Neural progenitor cell (in vitro differentiated cells): ENCODE measurements at regions not wholly inside any gene's neighbourhood (a gene's known extent, or its start where the extent isn't known, plus 50 kb on each side); places are given as distances from the start of the nearest gene placed in this dataset.
A peak's percentile ranks its signal among the peaks of the same experiment; 100 is the strongest.

Experiments
- DNase-seq: peaks from one replicate; pipeline ENCODE4 v3.0.0-alpha.2; 2016; ENCODE audit warnings: low spot score
- H2AFZ ChIP-seq: fragments of 200-600 bp; sonication (generic); replicated peaks from 2 replicates; pipeline ENCODE4 v1.6.1; 2016; ENCODE audit warnings: antibody characterized with exemption
- H3F3A ChIP-seq: fragments of 200-600 bp; sonication (generic); 2 replicates; pipeline ENCODE4 v1.6.1; 2016; ENCODE audit warnings: antibody characterized with exemption, low read depth
- H3K27ac ChIP-seq: fragments of 200-600 bp; sonication (generic); 2 replicates; pipeline ENCODE4 v1.5.1; 2016; ENCODE audit warnings: mild to moderate bottlenecking
- H3K27me3 ChIP-seq: fragments of 200-600 bp; sonication (generic); 2 replicates; pipeline ENCODE4 v1.6.1; 2016; ENCODE audit warnings: mild to moderate bottlenecking, moderate library complexity
- H3K36me3 ChIP-seq: fragments of 200-600 bp; sonication (generic); 2 replicates; pipeline ENCODE4 v1.5.1; 2016
- H3K4me1 ChIP-seq: fragments of 200-600 bp; sonication (generic); 2 replicates; pipeline ENCODE4 v1.6.1; 2016; ENCODE audit warnings: mixed run types
- H3K4me2 ChIP-seq: fragments of 200-600 bp; sonication (generic); 2 replicates; pipeline ENCODE4 v1.6.1; 2016
- H3K4me3 ChIP-seq: fragments of 200-600 bp; sonication (generic); 2 replicates; pipeline ENCODE4 v1.5.1; 2016
- H3K79me2 ChIP-seq: fragments of 200-600 bp; sonication (generic); 2 replicates; pipeline ENCODE4 v1.6.1; 2016; ENCODE audit warnings: low read depth
- H3K9ac ChIP-seq: fragments of 200-600 bp; sonication (generic); 2 replicates; pipeline ENCODE4 v1.6.1; 2016
- H3K9me3 ChIP-seq: fragments of 200-600 bp; sonication (generic); 2 replicates; pipeline ENCODE4 v1.5.1; 2016; ENCODE audit warnings: low read depth
- H4K20me1 ChIP-seq: fragments of 200-600 bp; sonication (generic); 2 replicates; pipeline ENCODE4 v1.6.1; 2016; ENCODE audit warnings: low read depth
- H3K27ac Mint-ChIP-seq: 3 replicates; pipeline ENCODE4 v1.8.0; 2021; ENCODE audit warnings: mixed read lengths
- H3K27me3 Mint-ChIP-seq: 2 replicates; pipeline ENCODE4 v1.8.0; 2022; ENCODE audit warnings: low read depth, mild to moderate bottlenecking, inconsistent platforms, moderate library complexity, mixed read lengths; ENCODE audit not compliant: insufficient read depth
- H3K36me3 Mint-ChIP-seq: 3 replicates; pipeline ENCODE4 v1.8.0; 2021; ENCODE audit warnings: mixed read lengths
- H3K4me1 Mint-ChIP-seq: 3 replicates; pipeline ENCODE4 v1.8.0; 2021; ENCODE audit warnings: mixed read lengths
- H3K4me3 Mint-ChIP-seq: 3 replicates; pipeline ENCODE4 v1.8.0; 2021; ENCODE audit warnings: mild to moderate bottlenecking, moderate library complexity, mixed read lengths
- H3K9me3 Mint-ChIP-seq: 3 replicates; pipeline ENCODE4 v1.8.0; 2020; ENCODE audit warnings: mixed read lengths
- CTCF ChIP-seq: fragments of 200-600 bp; sonication (generic); IDR thresholded peaks from 2 replicates; pipeline ENCODE4 v1.5.1; 2017; ENCODE audit warnings: antibody characterized with exemption, mild to moderate bottlenecking
- EZH2 ChIP-seq: fragments of 200-600 bp; sonication (generic); IDR thresholded peaks from 2 replicates; pipeline ENCODE4 v1.6.1; 2017; ENCODE audit warnings: antibody characterized with exemption, mild to moderate bottlenecking, moderate library complexity
- EZH2phosphoT487 ChIP-seq: fragments of 200-600 bp; sonication (generic); IDR thresholded peaks from 2 replicates; pipeline ENCODE4 v1.6.1; 2017; ENCODE audit warnings: antibody characterized with exemption

GRCh38 chr3:181888234-181888633 is 176.5 kb downstream of the SOX2 start:
- Histone ChIP-seq H3K4me2 (no peak overlapping the region), H4K20me1 (no peaks in the 10 kb centered on the region), H3K36me3 (no peaks in the 10 kb centered on the region), H3K79me2 (no peaks in the 10 kb centered on the region), H3F3A (peaks cover 14% of the 10 kb centered on the region), H3K9me3 (no peaks in the 10 kb centered on the region), H2AFZ (no peak overlapping the region), H3K9ac (no peak overlapping the region), H3K27ac (no peak overlapping the region), H3K27me3 (no peaks in the 10 kb centered on the region), H3K4me1 (peaks cover 19% of the 10 kb centered on the region), H3K4me3 (no peak overlapping the region)
- Mint-ChIP-seq H3K4me1 (peaks cover 8% of the 10 kb centered on the region), H3K36me3 (no peaks in the 10 kb centered on the region), H3K4me3 (no peak overlapping the region), H3K27me3 (no peaks in the 10 kb centered on the region), H3K9me3 (peaks cover 11% of the 10 kb centered on the region), H3K27ac (no peak overlapping the region)
- no peak for DNase-seq
- TF ChIP-seq EZH2phosphoT487, result no peak
- no peak for TF ChIP-seq CTCF
- no peak for TF ChIP-seq EZH2

DNA sequence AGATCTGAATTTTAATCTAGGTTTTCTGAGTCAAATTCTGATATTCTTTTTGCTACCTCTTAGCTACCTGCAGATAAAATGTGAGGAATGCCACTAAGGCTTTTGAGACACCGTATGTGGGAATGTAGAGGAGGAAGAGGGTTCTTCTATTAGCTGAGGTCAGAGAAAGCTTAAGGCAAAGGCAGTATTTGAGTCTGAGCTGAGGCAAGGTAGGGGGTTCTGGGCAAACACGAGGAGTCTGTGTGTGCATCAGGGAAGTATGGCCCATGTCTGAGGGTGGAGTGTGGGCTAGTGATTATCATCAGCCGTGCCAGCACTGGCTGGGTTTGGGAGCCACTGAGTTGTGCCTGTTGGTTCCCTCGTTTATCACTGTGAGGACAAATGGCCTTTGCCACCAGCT is 181.1 kb downstream of the SOX2 start:
- no peaks in the 10 kb centered on the region for H3K36me3 ChIP-seq
- H3K27me3 ChIP-seq, result no peaks in the 10 kb centered on the region
- no peak for DNase-seq
- Mint-ChIP-seq H3K27ac (peak overlapping the region; percentile 38), H3K9me3 (peaks cover 11% of the 10 kb centered on the region), H3K36me3 (no peaks in the 10 kb centered on the region), H3K4me1 (no peaks in the 10 kb centered on the region), H3K4me3 (no peak overlapping the region), H3K27me3 (no peaks in the 10 kb centered on the region)
- H3K27ac ChIP-seq, result no peak overlapping the region
- H3K9ac ChIP-seq, result no peak overlapping the region
- H3K4me1 ChIP-seq, result peaks cover 3% of the 10 kb centered on the region
- TF ChIP-seq EZH2phosphoT487 (no peak), CTCF (no peak), EZH2 (no peak)
- H3K79me2 ChIP-seq, result no peaks in the 10 kb centered on the region
- peaks cover 8% of the 10 kb centered on the region for H3F3A ChIP-seq
- peak overlapping the region; percentile 65 for H2AFZ ChIP-seq
- H4K20me1 ChIP-seq, result no peaks in the 10 kb centered on the region
- no peak overlapping the region for H3K4me3 ChIP-seq
- H3K4me2 ChIP-seq, result no peak overlapping the region
- no peaks in the 10 kb centered on the region for H3K9me3 ChIP-seq

DNA sequence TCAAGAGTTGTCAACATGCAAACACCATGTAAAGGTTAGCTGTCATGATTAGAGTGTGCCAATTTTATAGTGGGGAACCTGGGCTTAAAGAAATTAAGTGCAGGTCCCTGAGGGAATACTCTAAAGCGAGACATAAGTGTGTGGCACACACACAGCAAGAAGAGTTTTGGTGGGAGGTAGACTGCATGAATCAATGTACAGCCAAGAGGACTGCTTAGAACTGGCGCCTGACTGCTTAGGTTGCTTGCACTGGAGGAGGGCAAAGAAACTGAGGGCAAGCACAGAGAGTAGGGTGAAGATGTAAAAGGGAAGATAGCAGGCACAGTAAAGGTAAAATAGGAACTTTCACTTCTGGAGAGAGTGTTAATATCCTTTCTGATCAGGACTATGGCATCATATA is 184.9 kb downstream of the SOX2 start:
- H3K27ac Mint-ChIP-seq, result no peak overlapping the region
- Histone ChIP-seq H3K4me1 (no peaks in the 10 kb centered on the region), H4K20me1 (no peaks in the 10 kb centered on the region), H3K27ac (no peak overlapping the region), H3K4me2 (no peak overlapping the region), H3K9ac (no peak overlapping the region), H3K27me3 (no peaks in the 10 kb centered on the region), H3K36me3 (no peaks in the 10 kb centered on the region), H3K79me2 (no peaks in the 10 kb centered on the region), H3F3A (peaks cover 8% of the 10 kb centered on the region), H3K4me3 (no peak overlapping the region), H3K9me3 (no peaks in the 10 kb centered on the region), H2AFZ (no peak overlapping the region)
- H3K9me3 Mint-ChIP-seq, result no peaks in the 10 kb centered on the region
- DNase-seq, result no peak
- no peaks in the 10 kb centered on the region for H3K36me3 Mint-ChIP-seq
- H3K4me1 Mint-ChIP-seq, result peaks cover 3% of the 10 kb centered on the region
- H3K27me3 Mint-ChIP-seq, result peaks cover 6% of the 10 kb centered on the region
- H3K4me3 Mint-ChIP-seq, result no peak overlapping the region
- no peak for TF ChIP-seq EZH2phosphoT487
- no peak for TF ChIP-seq EZH2
- TF ChIP-seq CTCF, result no peak
